Inflammatory macrophage treated with lipopolysaccharide for 1 hour (primary cell): ENCODE measurements at regions not wholly inside any gene's neighbourhood (a gene's known extent, or its start where the extent isn't known, plus 50 kb on each side); places are given as distances from the start of the nearest gene placed in this dataset.
A peak's percentile ranks its signal among the peaks of the same experiment; 100 is the strongest.

Source experiments
- DNase-seq, 2 donors: peaks; one replicate each; pipeline ENCODE4 v3.0.0-alpha.2; 2020 to 2022

DNA sequence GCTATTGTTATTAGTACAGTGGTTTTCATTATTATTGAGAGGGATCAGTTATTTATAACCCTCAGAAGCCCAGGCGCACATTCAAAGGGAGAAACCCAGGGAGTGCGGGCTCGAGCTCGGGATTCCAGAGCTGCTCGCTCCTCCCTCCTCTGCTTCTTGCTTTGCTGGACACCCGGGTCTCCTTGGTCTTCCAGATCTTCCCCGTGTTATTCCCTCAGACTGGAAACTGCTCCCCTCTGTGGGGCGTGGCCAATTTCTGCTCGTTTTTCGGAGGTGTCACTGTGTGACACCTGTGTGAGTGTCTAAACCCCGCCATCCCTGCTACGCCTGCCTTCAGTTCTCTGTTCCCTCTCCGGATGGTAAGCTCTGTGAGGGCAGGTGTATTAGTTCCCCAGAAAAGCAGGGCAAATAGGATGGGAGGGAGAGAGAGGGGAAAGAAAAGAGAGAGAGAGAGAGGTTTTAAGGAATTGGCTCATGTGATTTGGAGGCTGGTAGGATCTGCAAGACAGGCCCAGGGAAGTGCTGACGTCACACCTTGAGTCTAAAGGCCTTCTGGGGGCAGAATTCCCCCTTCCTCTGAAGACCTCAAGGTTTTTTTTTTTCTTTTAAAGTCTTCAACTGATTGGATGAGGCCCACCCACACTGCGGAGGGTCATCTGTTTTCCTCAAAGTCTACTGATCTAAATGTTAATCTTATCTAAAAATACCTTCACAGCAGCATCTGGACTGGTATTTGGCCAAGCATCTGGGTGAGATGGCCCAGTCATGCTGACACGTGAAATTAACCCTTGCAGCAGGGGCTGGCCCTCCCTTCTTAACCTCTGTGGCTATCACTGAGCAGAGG, 457.3 kb upstream of the ID2 start:
- no peak for DNase-seq

DNA sequence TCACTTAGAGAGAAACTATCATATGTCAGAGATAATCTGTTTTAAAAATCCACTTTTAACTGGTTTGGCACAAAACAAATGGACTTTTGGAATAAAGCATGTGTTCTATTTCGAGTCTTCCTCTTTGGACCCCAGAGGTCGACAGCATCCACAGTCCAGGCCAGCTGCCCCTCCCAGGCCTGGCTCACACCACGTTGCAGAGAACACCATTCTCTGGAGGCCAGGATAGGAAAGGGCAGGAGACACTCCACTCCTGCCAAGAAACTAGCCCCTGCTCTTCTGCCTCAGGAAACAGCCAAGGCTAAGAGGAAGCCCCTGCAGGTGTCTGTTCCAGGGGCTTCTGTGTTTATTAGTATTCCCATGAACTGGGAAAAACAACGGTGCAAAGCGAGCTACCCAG, 456.6 kb upstream of the ID2 start:
- no peak for DNase-seq

GRCh38 chr2:8225798-8226197, 456.1 kb upstream of the ID2 start:
- DNase-seq = no peak

DNA sequence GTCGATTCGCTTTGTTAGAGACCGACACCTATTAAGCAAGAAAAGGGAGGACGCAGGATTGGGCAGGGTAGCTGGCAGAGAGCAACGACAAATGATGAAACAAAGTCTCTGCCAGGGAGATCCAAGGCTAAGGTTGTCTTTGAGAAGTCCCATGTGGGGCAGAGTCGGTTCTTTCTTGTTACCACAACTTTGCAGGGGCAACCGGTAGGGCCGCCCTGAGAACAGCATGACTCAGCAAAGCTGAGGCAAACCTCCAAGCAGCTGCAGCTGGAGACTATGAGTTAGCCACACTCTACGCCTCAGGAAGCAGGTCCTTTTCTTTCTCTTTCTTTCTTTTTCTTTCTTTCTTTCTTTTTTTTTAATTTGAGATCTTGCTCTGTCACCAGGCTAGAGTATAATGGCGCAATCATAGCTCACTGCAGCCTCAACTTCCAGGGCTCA, 452.3 kb upstream of the ID2 start:
- DNase-seq = peak; percentile 50 to 72

- no peak for DNase-seq
Measured at GRCh38 chr2:8230466-8230865, 451.4 kb upstream of the ID2 start.

DNA sequence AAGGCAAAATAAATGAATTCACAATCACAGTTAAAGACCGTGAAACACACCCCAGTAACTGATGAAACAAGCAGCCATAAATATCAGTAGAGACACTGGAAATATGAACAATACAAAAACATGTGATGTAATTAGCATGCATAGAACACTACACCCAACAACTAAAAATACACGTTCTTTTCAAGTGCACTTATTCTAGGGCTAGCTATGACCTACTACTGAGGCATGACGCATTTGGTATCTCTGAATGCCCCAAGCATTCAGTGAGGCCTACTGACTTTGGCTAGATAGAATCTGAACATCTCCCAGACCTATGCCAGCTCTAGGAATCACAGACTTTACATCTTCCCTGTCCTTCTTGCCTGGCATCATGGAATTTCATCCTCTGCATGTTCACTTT, 450.0 kb upstream of the ID2 start:
- DNase-seq = no peak

GRCh38 chr2:8232871-8233270, 449.0 kb upstream of the ID2 start:
- peak; percentile 40 to 51 for DNase-seq

- DNase-seq = peak; percentile 92 to 99
Measured at GRCh38 chr2:8234253-8234652, 447.6 kb upstream of the ID2 start.

GRCh38 chr2:8234757-8235374, 447.0 kb upstream of the ID2 start:
- DNase-seq = no peak

GRCh38 chr2:8235419-8235818, 446.4 kb upstream of the ID2 start:
- peak; percentile 39 to 57 for DNase-seq

GRCh38 chr2:8236391-8236790, 445.5 kb upstream of the ID2 start:
- no peak for DNase-seq

DNA sequence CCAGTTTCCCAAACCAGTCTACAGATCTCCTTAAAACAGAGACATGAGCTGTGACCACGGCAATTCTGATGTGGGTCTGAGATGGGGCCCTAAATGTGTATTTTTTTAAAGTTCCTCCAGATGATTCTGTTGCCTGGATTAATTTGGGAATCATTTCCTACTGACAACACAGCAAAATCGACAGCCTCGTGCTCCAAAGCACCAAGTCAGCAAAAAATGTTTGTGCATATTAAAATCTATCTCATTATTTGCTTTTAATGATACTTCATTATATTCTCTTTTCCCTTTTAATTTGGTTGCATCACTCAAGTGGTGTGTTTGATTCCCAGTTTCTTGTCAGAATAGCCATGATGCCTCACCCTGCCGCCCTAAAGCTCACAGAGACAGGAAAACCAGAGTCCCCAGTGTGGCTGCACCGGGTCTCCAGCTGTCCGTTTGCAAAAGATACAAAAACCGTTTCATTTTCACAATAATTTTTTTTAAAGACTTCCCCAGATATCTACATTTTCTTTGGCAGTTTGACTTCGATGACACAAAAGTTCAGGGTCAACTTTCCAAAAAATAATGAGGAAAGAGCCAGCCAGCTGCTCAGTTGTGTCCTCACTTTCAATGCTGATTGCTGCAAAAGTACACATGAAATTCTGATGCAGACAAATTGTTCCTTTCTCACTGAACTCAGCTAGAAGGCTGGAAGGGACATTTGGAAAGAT, 443.2 kb upstream of the ID2 start:
- DNase-seq = peak; percentile 77 to 86

DNA sequence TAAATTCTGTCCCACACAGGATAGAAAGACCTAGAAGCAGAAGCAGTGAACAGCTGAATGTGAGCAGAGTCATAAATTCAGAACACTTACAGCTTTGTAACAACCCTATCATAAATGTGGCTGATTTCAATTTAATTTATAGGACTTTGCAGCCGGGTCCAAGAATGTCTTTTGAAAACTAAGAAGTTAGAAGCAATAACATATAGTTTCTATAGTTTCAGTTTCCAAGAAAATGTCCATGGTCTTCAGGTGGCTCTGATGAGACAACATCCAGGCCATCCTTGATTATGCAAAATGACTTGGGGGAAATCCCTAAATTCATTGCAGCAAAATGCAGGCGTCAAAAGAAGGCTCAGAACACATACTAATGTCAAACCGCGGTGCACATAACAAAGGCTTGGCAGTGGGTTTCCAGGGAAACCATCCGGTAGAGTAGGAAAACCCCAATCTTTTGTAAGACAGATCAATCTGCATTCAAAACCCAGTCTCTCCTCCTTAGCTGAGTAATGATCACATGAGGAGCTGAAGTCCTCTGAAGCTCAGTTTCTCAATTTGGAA, 442.2 kb upstream of the ID2 start:
- DNase-seq = peak; percentile 94 to 99

GRCh38 chr2:8241317-8241716, 440.5 kb upstream of the ID2 start:
- peak in 1 of 2 donors; percentile 49 for DNase-seq

GRCh38 chr2:8242739-8243138, 439.1 kb upstream of the ID2 start:
- DNase-seq = peak; percentile 49 to 79

- peak; percentile 50 to 71 for DNase-seq
Measured at GRCh38 chr2:8243748-8244400, 438.0 kb upstream of the ID2 start.

DNA sequence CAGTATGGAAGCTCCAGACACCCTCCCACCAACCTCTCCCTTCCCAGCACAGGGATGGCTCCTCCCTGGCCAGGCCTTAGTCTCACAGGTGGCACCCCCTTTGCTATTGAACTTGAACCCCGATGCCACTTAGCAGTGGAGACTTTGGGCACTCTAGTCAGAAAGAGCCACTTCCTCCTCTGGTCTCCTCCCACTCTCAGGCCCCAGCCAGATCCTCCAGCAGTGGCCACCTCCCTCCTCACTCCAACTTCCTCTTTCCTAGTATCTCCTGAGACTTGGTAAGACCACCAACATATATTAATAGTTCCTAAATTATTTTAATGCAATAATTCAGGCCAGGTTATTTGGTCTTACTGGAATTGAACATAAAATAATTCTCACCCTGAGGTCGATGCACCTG, 437.2 kb upstream of the ID2 start:
- peak; percentile 75 to 84 for DNase-seq

DNA sequence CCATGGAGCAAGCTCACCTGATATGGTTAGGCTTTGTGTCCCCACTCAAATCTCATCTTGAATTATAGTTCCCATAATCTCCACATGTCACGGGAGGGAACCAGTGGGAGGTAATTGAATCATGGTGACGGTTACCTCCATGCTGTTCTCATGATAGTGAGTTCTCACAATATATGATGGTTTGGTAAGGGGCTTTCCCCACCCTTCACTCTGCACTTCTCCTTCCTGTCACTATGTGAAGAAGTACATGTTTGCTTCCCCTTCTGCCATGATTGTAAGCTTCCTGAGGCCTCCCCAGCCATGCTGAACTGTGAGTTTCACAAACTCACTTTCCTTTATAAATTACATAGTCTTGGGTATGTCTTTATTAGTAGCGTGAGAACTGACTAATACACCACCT, 435.7 kb upstream of the ID2 start:
- DNase-seq = peak; percentile 30 to 40

- DNase-seq = no peak
Measured at GRCh38 chr2:8247905-8248622, 433.8 kb upstream of the ID2 start.

DNA sequence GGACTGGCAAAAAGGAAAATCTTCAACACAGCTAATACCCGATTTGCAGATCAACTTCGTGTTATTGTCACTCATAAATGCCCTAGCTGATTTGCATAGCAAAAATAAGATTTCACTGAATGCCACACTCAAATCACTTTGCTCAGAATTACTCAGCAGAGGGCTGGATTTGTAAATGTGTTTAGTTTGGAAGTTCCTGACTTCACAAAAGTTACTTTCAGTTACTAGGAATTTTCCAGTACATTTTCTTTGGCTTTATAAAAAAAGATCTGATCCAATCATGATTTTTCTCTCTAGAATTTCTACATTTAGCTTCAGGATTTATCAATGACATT, 433.3 kb upstream of the ID2 start:
- DNase-seq = peak; percentile 74 to 79

DNA sequence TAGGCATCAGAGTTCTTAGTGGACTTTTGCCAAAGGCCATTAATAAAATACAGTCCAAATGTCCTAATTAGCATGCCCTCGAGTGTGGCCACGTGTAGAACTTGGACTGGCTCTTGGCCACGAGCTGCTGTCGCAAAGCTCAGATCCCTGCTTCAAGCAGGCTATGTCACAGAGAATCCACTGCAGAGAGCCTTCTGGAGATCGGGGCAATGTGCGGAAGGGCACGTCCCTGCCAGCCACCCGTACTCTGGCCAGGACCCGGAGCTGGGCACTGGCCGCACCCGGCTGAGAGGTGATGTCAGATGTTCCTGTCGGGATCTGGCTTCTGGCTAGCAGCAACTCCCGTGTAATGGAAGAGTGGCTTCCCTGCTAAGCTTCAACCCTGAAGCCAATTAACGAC, 432.7 kb upstream of the ID2 start:
- no peak for DNase-seq

DNA sequence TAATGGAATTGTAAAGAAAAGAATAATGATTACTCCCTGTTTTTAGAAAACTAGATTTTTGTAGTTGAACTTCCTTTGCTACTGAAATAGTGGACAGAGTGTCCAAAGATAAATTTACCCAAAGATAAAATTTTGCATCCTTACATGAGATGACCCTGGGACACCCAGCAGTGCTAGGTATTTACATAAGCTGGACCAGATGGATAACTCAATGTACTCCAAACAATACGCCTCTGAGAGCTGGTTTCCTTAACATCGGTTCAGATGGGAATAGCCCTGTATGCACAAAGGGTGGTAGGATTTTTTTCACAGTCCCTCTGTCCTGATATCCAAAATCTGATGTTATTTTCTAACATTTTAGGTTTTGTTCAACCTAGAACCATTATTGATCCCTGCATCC, 432.1 kb upstream of the ID2 start:
- no peak for DNase-seq
